Keratinocyte (primary cell): ENCODE measurements at regions not wholly inside any gene's neighbourhood (a gene's known extent, or its start where the extent isn't known, plus 50 kb on each side); places are given as distances from the start of the nearest gene placed in this dataset.
A peak's percentile ranks its signal among the peaks of the same experiment; 100 is the strongest.

Experiments used
- DNase-seq: peaks from one replicate; pipeline ENCODE4 v3.0.0-alpha.2; 2011; ENCODE audit warnings: low read depth, missing footprints, low spot score
- FAIRE-seq: peaks from 2 replicates; lab custom pipeline; 2011; peaks lifted over from hg19 to GRCh38; lab: Jason Lieb, UNC
- H2AFZ ChIP-seq: 2 replicates; pipeline ENCODE4 v1.6.0; 2012; ENCODE audit warnings: low read length, control low read depth, inconsistent platforms; ENCODE audit not compliant: control insufficient read depth
- H3K27ac ChIP-seq: 2 replicates; pipeline ENCODE4 v1.5.1; 2011; ENCODE audit warnings: low read length; ENCODE audit not compliant: control insufficient read depth, insufficient read depth
- H3K27me3 ChIP-seq: 3 replicates; pipeline ENCODE4 v1.6.0; 2011; ENCODE audit warnings: low read length; ENCODE audit not compliant: control insufficient read depth, insufficient read depth; ENCODE audit errors: extremely low read depth
- H3K36me3 ChIP-seq, 2 experiments: 2 replicates in 1 of 2; 3 replicates in 1 of 2; pipeline ENCODE4 v1.5.1; 2011; ENCODE audit warnings: low read length in 2 of 2, mild to moderate bottlenecking in 1 of 2; ENCODE audit not compliant: control insufficient read depth in 2 of 2, insufficient read depth in 2 of 2; ENCODE audit errors: extremely low read depth in 1 of 2
- H3K4me1 ChIP-seq: 3 replicates; pipeline ENCODE4 v1.5.1; 2011; ENCODE audit warnings: low read length; ENCODE audit not compliant: control insufficient read depth, insufficient read depth; ENCODE audit errors: extremely low read depth
- H3K4me2 ChIP-seq: 3 replicates; pipeline ENCODE4 v1.6.0; 2011; ENCODE audit warnings: low read depth, low read length; ENCODE audit not compliant: control insufficient read depth, insufficient read depth; ENCODE audit errors: extremely low read depth
- H3K4me3 ChIP-seq, 3 experiments: fragments of 200-600 bp in 1 of 3; sonication (generic) in 1 of 3; 2 replicates in 2 of 3; 3 replicates in 1 of 3; pipeline ENCODE4 v1.5.1; 2011 to 2016; ENCODE audit warnings: low read length in 3 of 3, mild to moderate bottlenecking in 3 of 3, control low read depth in 2 of 3, inconsistent platforms in 1 of 3, low read depth in 1 of 3, mixed read lengths in 1 of 3, mixed run types in 1 of 3, moderate library complexity in 1 of 3; ENCODE audit not compliant: control insufficient read depth in 2 of 3, insufficient read depth in 2 of 3; ENCODE audit errors: extremely low read depth in 1 of 3
- H3K79me2 ChIP-seq: 2 replicates; pipeline ENCODE4 v1.6.0; 2012; ENCODE audit warnings: low read length; ENCODE audit not compliant: control insufficient read depth, insufficient read depth
- H3K9ac ChIP-seq: 3 replicates; pipeline ENCODE4 v1.6.0; 2011; ENCODE audit warnings: low read length; ENCODE audit not compliant: control insufficient read depth, insufficient read depth; ENCODE audit errors: extremely low read depth
- H3K9me1 ChIP-seq: 3 replicates; pipeline ENCODE4 v1.6.0; 2011; ENCODE audit warnings: low read length; ENCODE audit not compliant: control insufficient read depth, insufficient read depth; ENCODE audit errors: extremely low read depth
- H3K9me3 ChIP-seq: 2 replicates; pipeline ENCODE4 v1.5.1; 2012; ENCODE audit warnings: low read depth, low read length; ENCODE audit not compliant: control insufficient read depth
- H4K20me1 ChIP-seq: 3 replicates; pipeline ENCODE4 v1.6.0; 2011; ENCODE audit warnings: low read length; ENCODE audit not compliant: control insufficient read depth, insufficient read depth; ENCODE audit errors: extremely low read depth
- EZH2 ChIP-seq: IDR thresholded peaks from one replicate; pipeline ENCODE4 v1.6.1; 2012; ENCODE audit warnings: inconsistent platforms, mild to moderate bottlenecking, low read length, moderate library complexity
- dilution Hi-C: fragments of 300-500 bp; cut with MboI; formaldehyde crosslinking; loops from one replicate; pipeline ENCODE4 v1.7.0; 2020; ENCODE audit warnings: low sequenced_read_pairs; ENCODE audit not compliant: extremely low pct_ligation_motif_present
- TF ChIP-seq, protein P1 (sequence below), 3 experiments: IDR thresholded peaks in 1 of 3; conservative IDR thresholded peaks in 1 of 3; optimal IDR thresholded peaks in 1 of 3; 2 replicates in 2 of 3; 3 replicates in 1 of 3; pipeline versions ENCODE3 to v1.5.1; 2011; ENCODE audit warnings: low read length in 3 of 3, mild to moderate bottlenecking in 3 of 3, moderate library complexity in 2 of 3, control low read depth in 1 of 3, inconsistent platforms in 1 of 3; ENCODE audit not compliant: insufficient read depth in 2 of 3; ENCODE audit errors: extremely low read depth in 1 of 3

DNA sequence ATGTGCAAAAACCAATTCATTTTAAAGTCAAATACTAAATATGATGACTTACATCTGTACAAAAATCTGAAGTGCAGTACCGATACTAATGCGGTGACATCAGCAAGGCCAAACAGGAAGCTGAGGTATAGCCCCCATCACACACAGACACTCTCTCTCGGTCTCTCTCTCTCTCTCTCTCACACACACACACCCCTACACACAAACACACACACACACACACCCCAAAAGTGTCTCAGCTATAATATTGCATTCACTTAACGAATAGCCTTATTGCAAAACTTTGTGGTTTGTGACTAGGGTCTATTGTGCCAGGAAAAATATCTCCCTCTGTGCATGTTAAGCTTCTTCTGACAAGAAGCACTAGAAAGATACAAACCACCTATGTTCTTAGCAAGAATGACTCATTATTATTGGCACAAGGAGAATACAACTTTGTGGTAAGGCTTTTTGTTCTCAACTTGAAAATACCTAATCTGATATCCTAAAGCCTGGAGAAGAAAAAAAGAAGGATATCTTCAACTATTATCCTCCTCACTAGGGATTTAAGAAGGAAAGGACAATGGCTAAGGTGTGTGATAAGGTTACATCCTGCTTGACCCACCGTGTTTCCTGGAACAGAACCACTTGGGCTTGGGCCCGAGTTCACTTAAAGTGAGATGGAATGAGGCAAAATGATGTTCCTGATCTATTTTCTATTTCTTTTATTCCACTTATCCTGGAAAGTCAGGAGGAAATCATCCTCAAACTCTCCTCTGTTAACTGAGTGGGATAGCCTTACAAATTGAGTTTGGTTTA is 107.1 kb downstream of the NIBAN1 start:
- Histone ChIP-seq H3K79me2 (no peaks in the 10 kb centered on the region), H3K27ac (no peak overlapping the region), H2AFZ (no peak overlapping the region), H3K9me3 (no peaks in the 10 kb centered on the region), H3K36me3 (no peaks in the 10 kb centered on the region), H3K4me1 (peaks cover 13% of the 10 kb centered on the region), H3K4me3 (no peak overlapping the region), H3K4me2 (peak overlapping the region; percentile 35), H3K9me1 (no peaks in the 10 kb centered on the region), H3K27me3 (peaks cover 6% of the 10 kb centered on the region), H4K20me1 (peaks cover 3% of the 10 kb centered on the region), H3K9ac (no peak overlapping the region)
- FAIRE-seq (peak; percentile 96), DNase-seq (peak; percentile 60)
- dilution Hi-C loops, result no loop called here
- TF ChIP-seq, protein P1, sequence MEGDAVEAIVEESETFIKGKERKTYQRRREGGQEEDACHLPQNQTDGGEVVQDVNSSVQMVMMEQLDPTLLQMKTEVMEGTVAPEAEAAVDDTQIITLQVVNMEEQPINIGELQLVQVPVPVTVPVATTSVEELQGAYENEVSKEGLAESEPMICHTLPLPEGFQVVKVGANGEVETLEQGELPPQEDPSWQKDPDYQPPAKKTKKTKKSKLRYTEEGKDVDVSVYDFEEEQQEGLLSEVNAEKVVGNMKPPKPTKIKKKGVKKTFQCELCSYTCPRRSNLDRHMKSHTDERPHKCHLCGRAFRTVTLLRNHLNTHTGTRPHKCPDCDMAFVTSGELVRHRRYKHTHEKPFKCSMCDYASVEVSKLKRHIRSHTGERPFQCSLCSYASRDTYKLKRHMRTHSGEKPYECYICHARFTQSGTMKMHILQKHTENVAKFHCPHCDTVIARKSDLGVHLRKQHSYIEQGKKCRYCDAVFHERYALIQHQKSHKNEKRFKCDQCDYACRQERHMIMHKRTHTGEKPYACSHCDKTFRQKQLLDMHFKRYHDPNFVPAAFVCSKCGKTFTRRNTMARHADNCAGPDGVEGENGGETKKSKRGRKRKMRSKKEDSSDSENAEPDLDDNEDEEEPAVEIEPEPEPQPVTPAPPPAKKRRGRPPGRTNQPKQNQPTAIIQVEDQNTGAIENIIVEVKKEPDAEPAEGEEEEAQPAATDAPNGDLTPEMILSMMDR (optimal IDR thresholded peaks at IDR 0.05 in 1 of 3, IDR thresholded peaks at IDR 0.05 in 1 of 3, conservative IDR thresholded peaks at IDR 0.05 in 1 of 3; ENCODE audit: extremely low read depth in 1 of 3, insufficient read depth in 2 of 3, low read length in 3 of 3), result no peak
- no peak for TF ChIP-seq EZH2

GRCh38 chr1:184866586-184866985 is 107.7 kb downstream of the NIBAN1 start:
- H4K20me1 ChIP-seq, result peaks cover 3% of the 10 kb centered on the region
- H3K9me3 ChIP-seq, result no peaks in the 10 kb centered on the region
- dilution Hi-C loops, result no loop called here
- H3K27me3 ChIP-seq, result peaks cover 5% of the 10 kb centered on the region
- H3K4me2 ChIP-seq, result no peak overlapping the region
- H3K9ac ChIP-seq, result no peak overlapping the region
- H3K36me3 ChIP-seq, result no peaks in the 10 kb centered on the region
- no peak for TF ChIP-seq EZH2
- TF ChIP-seq, protein P1 (optimal IDR thresholded peaks at IDR 0.05 in 1 of 3, IDR thresholded peaks at IDR 0.05 in 1 of 3, conservative IDR thresholded peaks at IDR 0.05 in 1 of 3; ENCODE audit: extremely low read depth in 1 of 3, insufficient read depth in 2 of 3, low read length in 3 of 3), result no peak
- no peak overlapping the region for H2AFZ ChIP-seq
- no peak for FAIRE-seq
- no peaks in the 10 kb centered on the region for H3K9me1 ChIP-seq
- no peak overlapping the region for H3K4me3 ChIP-seq
- no peak for DNase-seq
- H3K27ac ChIP-seq, result no peak overlapping the region
- H3K4me1 ChIP-seq, result peaks cover 13% of the 10 kb centered on the region
- no peaks in the 10 kb centered on the region for H3K79me2 ChIP-seq
